GM19452 (cell line): ENCODE measurements at regions not wholly inside any gene's neighbourhood (a gene's known extent, or its start where the extent isn't known, plus 50 kb on each side); places are given as distances from the start of the nearest gene placed in this dataset.

Experiments used
- ATAC-seq: cut with Tn5 transposase; IDR thresholded peaks from one replicate; pipeline ENCODE4 v1.9.1; 2021; ENCODE audit not compliant: unreplicated experiment

DNA sequence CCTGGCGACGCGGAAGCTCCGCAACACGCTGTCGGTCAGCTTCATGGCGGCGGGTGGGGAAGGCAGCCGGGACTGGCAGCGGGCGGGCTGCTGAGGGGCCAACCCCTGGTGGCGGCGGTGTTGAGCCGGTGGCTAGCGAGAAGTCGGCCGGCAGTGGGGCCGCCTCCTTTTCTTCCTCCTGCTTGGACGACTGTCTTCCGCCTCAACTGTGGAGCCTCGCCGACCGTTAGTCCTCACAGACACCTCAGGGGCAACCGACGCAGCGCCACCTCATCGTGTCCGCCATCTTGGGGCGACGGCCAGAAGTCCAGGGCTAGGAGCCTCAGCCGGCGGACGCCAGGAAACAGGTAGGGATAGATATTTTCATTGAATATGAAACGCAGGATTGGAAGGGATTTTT, 875.1 kb downstream of the NSUN3 start:
- no peak for ATAC-seq

DNA sequence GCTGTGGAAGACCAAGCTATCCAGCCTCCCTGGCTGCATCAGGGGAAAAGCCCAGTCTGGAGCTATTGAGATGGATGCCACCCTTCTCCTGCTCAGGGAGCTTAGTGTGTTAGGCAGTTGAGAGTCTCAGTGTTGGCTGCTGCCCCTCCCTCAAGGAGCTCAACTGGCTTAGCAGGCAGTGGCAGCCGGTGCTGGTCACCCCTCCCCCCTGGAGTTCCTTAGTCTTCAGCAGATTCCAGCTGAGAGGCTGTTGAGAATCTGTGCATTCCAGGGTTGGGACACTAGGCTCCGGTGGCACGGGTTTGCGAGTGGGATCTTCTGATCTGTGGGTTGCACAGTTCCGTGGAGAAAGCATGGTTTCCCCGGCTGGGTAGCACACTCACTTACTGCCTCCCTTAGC, 883.8 kb downstream of the NSUN3 start:
- ATAC-seq, result no peak

DNA sequence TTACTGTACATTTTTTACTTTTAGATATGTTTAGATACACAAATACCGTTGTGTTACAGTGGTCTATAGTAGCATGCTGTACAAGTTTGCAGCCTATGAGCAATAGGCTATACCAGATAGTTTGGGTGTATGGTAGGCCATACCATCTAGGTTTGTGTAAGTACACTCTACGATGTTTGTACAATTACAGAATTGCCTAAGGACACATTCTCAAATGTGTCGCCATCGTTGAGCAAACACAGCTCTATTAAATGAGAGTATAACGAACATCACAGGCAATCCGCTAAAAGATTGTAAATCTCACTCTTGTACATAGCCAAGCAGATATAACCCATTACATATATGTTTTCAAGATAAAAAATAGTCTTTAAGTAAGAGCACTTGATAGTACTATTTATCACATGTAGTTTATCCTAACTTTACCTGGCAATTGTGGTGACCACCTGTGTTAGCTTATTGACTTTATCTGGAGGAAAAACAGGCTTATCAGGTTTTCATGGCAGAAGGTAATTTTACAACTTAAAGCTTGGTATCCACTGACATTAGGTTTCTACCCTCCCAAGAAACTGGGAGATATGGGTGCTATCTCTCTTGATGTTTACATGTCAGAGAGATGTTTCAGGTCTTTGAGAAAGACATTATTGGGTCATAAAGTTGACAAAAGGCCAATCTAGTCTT, 898.7 kb downstream of the NSUN3 start:
- ATAC-seq, result no peak

DNA sequence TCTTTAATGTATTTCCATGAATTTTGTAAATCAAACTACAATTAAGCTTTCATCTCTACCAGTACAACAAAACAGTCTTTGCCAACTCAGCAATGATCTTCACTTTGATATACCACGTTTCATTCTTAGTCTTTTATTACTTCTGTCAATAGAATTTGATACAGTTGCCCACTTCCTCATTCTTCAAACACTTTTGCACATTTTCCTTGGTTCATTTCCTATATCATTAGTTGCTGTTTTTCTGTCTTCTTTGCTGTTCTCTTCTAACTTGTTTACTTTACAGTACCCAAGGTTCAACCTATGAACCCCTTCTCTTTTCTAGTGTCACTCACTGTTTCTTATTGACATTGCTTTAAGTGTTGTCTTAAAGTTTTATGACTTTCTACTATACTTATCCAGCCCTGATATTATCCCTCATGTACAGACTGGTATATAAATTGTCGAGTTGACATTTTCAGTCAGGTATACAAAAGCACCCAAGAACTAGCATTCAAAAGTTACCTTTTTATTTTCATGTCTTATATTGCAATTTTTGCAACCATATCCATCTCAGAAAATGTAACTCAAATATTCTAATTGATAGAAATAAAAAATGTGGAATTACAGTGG, 903.1 kb downstream of the NSUN3 start:
- ATAC-seq, result no peak

DNA sequence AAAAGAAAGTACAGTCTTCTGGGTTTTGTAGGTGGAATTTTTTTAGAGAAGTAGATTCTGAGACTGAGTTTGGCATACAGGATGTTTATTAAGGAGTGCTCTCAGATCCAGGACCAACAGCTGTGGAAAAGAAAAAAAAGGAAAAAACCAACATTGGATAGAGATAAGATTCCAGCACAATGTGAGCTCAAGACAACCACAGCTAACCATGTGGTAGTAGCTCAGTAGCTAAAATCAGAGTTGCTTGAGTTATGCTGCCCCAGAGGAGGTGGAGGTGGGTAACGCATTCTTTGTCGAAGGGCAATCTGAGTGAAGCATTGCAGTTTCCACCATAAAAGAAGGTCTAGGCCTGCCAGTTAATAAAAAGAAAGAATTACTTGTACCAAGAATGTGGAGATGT, 904.3 kb downstream of the NSUN3 start:
- no peak for ATAC-seq

DNA sequence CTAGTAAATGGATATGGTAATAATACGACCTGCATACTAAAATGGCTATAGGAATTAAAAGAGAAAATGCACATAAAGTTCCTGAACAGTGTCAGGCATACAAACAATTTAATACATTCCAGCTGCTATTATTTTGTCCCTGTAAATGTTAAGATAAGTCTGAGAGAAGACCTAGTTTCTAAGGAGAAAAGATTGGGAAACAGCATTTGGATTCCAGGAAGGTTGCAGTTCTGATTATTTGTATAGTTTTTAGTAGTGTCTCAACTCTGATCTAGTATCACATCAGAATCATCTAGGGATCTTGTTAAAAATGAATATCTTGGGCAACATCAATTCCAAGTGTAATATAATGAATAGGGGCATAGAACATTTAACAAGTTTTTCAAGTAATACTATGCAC, 905.7 kb downstream of the NSUN3 start:
- no peak for ATAC-seq

DNA sequence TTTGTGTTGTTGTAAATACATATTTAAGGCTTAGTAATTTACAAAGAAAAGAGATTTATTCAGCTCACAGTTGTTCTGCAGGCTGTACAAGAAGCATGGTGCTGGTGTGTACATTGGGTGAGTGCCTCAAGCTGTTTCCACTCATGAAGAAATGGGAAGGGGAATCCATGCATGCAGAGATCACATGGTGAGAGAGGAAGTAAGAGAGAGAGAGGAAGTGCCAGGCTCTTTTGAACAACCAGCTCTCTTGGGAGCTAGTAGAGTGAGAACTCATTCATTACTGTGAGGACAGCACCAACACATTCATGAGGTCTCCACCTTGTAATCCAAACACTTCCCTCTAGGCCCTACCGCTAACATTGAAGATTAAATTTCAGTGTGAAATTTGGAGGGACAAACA, 909.2 kb downstream of the NSUN3 start:
- ATAC-seq, result no peak

DNA sequence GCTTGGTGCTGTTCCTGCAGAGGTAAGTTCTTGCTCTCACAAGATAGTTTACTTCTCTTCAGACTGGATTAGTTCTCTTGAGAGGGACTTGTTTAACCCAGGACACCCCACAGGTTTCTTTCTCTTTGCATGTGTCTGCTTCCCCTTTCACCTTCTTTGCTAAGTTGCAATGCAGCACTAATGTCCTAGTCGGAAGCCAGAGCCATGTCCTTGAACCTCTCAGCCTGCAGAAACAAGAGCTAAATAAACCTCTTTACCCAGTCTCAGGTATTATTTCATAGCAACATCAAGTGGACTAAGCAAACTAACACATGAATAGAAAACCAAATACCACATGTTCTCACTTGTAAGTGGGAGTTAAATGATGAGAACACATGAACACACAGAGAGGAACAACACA, 915.2 kb downstream of the NSUN3 start:
- ATAC-seq, result no peak

DNA sequence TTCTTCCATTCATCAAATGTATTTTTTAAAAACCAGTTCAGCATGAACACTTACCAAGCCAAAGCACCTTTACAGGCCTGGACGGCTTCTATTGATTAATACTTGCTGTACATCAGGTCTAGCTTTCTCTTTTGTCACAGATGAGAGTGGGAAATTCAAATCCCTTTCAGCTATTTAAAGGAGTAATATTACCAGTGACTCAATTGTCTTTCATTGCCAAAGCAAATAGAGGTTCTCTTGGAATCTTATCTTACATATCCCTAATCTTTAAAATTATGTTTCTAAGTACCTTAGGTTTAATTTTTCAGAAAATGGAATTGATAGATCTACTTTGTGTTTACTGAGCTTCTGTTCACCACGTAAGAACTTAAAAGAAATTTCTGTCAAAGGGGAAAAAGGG, 922.9 kb downstream of the NSUN3 start:
- no peak for ATAC-seq

DNA sequence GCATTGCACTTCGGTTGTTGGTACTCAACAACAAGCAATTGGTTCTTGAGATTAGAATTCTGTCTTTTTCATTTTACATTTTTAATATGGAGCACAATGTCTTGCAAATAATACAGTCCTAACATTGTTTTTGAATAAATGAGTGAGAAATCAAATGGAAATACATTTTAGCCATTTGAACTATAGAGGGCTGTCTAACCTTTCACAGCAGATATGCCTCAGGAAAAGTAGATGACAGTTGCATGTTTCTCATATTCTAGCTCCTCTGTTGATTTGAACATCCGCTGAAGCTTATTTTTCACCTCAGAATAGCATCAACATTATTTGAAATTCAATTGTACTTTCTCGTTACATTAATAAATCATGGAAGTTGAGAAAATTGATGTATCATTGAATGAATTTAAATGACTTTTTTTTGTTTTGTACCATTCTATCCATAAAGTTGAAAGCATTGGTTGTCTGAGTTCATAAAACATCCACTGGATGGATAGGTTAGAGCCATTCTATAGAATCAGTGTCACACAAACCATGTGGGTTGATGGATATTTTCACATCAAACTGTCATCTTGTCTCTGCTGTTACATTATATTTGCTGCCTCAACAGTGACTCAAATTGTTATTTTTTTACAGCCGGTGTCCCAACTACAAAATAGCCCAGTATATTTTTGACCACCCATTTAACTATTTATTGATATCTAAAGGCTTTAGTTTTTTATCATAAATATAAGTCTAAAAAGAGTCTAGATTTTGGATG, 928.3 kb downstream of the NSUN3 start:
- ATAC-seq, result no peak

DNA sequence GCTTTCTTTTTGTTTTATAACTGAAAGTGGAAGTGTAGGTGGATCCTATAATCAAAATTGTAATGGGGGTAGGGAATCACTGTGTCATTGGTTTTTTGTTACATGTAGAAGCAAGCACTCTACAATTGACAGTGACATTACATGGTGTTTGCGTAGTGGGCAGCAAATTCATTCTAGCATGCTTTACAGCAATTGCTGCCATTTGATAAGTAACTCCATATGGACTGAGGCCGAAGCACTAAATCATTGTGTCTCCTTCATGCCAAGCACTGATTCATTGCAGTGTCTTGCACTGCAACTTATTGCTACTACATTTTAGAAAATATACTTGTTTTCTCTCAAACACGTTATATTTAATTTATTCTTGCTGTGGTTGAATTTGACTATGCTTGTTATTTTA, 933.9 kb downstream of the NSUN3 start:
- ATAC-seq, result no peak

DNA sequence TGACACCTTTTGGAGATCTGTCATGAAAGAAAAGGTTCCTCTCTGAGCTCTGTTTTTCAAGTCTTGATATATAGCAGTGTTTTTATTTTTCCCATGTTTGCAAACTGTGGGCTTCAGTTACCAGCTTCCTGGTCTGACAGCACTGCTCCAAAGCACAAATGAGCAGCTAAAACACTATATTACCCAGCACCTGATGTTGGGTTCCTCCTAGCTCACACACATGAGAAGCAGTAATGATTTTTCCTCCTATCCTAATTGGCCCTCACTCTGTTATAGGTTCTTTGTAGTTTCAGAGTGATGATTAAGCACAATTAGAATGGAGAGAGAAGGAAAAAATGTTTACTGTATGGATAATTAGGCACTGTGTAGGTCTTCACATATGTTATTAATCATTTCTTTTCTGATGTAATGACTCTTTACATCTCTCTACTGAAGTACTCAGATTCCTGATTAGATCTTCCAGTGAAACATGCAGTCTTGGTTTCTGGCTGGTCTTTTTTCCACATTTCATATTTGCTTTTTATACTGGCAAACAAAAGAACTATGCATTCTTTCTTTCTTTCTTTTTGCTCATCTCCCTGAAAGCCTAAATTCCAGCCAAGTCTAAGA, 939.7 kb downstream of the NSUN3 start:
- ATAC-seq, result no peak

DNA sequence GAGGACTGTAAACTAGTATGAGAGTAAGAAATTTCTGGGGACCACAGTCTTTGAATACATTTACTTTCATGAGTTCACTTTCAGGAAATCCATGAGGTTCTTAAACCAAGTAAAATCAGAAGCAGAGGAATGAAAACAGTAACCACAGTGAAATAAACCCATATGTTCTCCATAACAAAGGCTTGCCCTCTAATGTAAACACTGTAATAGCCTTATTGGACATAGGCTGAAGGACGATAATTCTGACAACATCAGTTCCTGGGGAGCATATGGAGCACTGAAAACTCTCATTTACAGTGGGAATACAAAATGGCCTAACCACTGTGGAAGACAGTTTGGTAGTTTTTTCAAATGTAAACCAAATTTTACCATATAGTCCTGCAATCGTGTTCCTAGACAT, 965.8 kb downstream of the NSUN3 start:
- no peak for ATAC-seq

DNA sequence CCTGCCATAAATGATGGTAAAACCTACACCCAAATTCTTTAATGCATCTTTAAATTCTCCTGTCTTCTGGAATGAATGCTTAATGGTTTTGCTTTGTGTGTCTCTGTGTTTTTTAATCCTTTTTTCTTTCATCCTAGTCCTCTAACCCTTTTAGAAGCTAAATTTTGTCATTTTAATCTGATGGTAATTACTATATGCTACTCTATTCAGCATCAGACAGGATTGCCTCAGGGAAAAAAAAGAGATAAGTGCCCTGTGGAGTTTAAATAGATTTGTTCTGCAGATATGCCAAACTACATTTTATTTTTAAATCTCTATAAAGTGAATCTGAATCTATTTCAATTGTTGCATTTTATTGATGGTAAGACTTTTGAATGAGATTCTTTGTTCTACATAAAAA, 966.8 kb downstream of the NSUN3 start:
- no peak for ATAC-seq

DNA sequence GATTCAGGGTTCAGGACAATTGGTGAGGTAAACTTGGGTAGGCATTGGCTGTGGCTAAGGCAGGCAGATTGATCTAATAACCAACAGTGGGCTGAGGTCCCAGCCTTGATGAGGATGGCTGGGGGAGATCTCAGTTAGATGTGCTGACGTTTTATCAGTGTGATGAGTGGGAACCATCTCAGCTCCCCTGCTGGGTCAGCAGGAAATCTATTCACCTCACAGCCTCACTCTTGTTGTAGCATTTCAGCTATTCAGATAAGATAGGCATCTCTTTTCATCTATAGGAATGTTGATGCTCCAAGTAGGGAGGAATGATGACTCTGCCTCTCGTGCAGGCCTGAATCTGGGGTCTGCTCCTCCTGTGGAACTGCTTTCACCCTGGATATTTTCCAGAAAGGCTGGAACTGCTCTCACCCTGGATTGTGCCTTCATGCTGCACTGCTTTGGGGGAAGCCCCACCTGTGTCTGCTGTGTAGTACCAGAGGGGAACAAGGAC, 973.7 kb downstream of the NSUN3 start:
- ATAC-seq, result no peak

DNA sequence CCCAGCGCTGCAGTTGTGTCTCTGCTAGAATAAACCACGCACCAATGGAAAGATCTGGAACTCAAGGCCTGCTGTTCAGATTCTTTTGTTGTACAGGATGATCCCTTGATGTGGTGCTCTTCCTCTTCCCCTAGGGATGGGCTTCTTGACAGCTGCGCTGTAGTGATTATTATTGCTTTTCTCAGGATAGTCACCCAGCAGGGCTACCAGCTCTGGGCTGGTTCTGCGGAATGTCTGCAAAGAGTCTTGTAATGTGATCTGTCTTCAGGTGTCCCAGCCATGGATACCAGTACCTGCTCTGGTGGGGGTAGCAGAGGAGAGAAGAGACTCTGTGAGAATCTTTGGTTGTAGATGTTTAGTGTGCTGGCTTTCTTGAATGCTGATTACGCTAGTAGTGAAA, 974.2 kb downstream of the NSUN3 start:
- ATAC-seq, result no peak

DNA sequence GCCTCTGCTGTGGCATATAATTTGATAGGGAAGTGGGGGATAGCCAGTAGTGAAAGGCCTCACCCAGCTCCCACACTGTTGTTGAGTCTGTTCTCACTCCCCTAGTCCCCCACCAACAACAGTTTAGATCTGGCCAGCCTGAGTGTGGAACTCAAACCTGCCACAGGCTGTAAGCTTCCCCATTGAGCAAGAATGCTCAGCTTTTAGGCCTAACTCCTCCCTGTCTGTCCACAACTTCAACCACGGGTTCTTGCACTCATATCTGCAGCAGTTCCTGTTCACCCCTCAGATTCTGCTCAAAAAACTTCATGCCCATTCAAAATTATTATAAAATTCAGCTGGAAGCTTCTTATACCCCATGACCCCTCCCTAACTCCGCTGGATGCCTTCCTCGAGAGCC, 975.1 kb downstream of the NSUN3 start:
- no peak for ATAC-seq

DNA sequence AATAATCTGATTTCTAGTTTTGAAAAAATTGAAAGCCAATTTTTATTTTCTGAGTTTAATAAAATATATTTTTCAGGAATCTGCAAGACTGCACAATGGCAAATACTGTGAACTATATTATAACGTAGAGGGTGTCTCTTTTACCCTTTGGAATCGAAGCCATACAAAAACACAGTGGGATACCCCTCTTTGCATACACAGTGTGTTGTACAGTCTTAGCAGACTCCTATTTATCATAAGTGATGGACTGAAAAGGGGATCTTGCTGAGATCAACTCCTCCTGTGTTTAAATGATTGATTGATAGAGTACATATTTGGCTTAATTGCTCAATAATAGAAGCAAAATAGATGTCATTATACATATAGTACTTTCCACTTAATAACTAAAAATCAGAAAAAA, 981.2 kb downstream of the NSUN3 start:
- ATAC-seq, result no peak

DNA sequence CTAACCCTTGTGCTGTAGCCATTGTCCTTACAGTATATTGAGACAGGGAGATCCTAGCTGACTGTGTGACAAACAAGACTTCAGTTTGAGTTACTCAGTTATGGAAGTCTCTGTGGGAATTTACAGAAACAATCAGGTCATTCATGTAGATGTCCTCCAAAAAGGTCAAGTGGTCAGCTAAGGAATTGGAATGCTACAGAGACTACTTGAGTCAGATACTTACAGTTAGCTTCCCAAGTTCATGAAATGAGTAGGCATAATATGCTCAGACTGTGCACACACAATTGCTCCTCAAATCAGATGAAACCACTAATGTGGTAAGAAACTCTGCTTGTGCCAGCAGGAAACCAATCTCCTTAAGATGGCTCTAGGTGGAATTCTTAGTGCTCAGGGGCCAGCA, 985.7 kb downstream of the NSUN3 start:
- ATAC-seq, result no peak

DNA sequence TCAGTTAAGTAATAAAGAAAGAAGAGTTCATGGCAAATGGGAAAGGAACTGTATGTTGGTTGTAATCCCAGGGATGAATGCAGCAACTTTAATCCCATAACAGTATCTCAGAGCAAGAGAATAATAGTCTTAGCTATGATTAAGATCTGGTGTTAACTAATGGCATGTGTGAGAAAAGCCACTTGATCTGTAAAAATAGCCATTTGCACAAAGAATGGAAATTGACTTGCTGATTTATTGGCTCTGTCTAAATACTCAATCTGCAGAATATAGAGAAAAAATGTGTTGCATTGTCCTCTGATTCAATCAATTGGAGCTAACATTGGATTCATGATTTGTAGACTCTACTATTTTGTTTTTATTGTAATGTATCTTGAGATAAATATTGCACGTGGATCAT, 987.0 kb downstream of the NSUN3 start:
- ATAC-seq, result no peak

DNA sequence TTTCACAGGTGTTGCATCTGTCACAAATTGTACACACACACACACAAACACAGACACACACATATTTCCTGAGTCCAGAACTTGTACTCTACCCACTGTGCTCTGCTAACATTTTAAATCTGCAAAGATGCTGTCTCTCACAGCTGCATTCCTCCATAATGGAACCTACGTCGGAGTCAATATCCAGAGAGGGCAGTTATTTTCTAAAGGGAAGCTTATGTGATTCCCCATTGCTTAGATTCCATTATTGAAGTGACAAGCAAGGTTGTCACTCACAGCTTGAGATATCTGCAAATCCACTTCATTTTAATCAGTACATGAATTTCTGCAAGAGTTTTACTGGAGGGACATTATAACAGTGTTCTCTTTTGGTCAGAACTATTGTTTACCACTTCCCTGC, 992.4 kb downstream of the NSUN3 start:
- ATAC-seq, result no peak

DNA sequence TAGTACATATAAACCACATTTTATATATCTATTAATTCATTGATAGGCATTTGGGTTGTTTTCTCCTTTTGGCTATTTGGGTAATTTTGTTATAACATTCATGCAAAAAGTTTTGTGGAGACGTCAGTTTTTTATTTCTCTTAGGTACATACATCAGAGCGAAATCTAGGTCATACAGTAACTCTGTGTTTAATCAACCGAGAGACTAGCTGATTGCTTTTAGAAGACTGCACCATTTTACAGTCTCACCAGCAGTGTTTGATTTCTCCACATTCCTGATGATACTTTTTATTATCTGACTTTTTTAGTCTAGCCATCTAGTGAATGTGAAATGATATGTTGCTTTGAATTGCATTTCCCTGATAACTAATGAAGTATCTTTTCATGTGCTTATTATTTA, 1019.3 kb downstream of the NSUN3 start:
- ATAC-seq, result no peak
